Activated T-cell treated with anti-CD3 and anti-CD28 coated beads, Interleukin-2, amount 50 U/mL, for 24 hours (primary cell): ENCODE measurements at regions not wholly inside any gene's neighbourhood (a gene's known extent, or its start where the extent isn't known, plus 50 kb on each side); places are given as distances from the start of the nearest gene placed in this dataset.

Experiments
- DNase-seq: peaks from one replicate; pipeline ENCODE4 v3.0.0-alpha.2; 2020
- H3K27ac Mint-ChIP-seq: 2 replicates; pipeline ENCODE4 v1.8.0; 2020; ENCODE audit warnings: mild to moderate bottlenecking, mixed read lengths
- H3K27me3 Mint-ChIP-seq: 2 replicates; pipeline ENCODE4 v1.8.0; 2020; ENCODE audit warnings: mixed read lengths
- H3K36me3 Mint-ChIP-seq: 2 replicates; pipeline ENCODE4 v1.8.0; 2020; ENCODE audit warnings: low read depth, mixed read lengths
- H3K4me1 Mint-ChIP-seq: 2 replicates; pipeline ENCODE4 v1.8.0; 2020; ENCODE audit warnings: low read depth, mixed read lengths
- H3K4me3 Mint-ChIP-seq: 2 replicates; pipeline ENCODE4 v1.8.0; 2020; ENCODE audit warnings: mild to moderate bottlenecking, moderate library complexity, mixed read lengths
- H3K9me3 Mint-ChIP-seq: 2 replicates; pipeline ENCODE4 v1.8.0; 2020; ENCODE audit warnings: mixed read lengths

DNA sequence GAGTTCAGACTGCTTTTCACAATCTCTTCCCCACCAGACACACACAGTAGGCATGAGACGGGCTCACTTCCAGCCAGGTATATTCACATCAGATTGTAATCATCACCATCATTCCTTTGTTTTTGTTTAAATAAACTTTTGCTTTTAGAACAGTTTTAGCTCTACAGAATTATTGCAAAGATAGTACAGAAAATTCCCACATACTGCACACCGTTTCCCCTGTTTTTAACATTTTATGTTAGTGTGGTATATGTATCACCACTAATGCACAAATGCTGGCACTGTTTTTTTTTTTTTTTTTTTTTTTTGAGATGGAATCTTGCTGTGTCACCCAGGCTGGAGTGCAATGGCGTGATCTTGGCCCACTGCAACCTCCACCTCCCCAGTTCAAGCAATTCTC is 83.3 kb upstream of the ANO1 start:
- Mint-ChIP-seq H3K9me3 (peaks cover 7% of the 10 kb centered on the region), H3K36me3 (no peaks in the 10 kb centered on the region), H3K4me3 (no peak overlapping the region), H3K27me3 (peaks cover 51% of the 10 kb centered on the region), H3K27ac (no peak overlapping the region), H3K4me1 (no peaks in the 10 kb centered on the region)
- no peak for DNase-seq

DNA sequence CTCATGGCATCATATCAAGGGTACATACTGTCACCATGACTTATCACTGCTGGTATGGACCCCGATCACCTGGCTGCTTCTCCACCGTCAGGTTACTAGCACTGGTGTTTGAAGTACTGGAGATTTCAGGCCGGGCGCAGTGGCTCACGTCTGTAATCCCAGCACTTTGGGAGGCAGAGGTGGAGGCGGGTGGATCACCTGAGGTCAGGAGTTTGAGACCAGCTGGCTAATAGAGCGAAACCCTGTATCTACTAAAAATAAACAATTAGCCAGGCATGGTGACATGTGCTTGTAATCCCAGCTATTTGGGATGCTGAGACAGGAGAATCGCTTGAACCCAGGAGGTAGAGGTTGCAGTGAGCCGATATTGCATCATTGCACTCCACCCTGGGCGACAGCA is 82.4 kb upstream of the ANO1 start:
- H3K4me1 Mint-ChIP-seq, result peaks cover 3% of the 10 kb centered on the region
- no peak for DNase-seq
- H3K36me3 Mint-ChIP-seq, result no peaks in the 10 kb centered on the region
- H3K27me3 Mint-ChIP-seq, result peaks cover 55% of the 10 kb centered on the region
- peaks cover 7% of the 10 kb centered on the region for H3K9me3 Mint-ChIP-seq
- H3K27ac Mint-ChIP-seq, result no peak overlapping the region
- no peak overlapping the region for H3K4me3 Mint-ChIP-seq

DNA sequence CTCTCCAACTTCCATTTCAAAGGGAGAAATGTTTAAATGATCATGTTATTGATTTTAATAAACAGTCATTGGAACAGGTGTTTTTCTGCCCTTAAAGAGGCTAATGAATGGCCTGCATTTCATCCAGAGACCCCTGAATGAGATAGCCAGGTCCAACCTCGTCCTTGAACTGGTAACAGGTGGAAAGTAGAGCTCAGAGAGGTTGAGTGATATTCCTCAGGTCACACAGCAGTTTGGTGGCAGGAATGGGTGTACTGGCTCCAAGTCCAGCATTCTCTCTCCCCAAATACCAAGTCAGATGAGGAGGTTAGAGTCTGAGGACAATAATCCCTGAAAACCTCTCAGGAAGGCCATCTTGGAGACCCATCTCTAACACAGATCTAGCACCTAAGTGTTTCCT is 81.7 kb upstream of the ANO1 start:
- H3K9me3 Mint-ChIP-seq, result peaks cover 7% of the 10 kb centered on the region
- DNase-seq, result no peak

DNA sequence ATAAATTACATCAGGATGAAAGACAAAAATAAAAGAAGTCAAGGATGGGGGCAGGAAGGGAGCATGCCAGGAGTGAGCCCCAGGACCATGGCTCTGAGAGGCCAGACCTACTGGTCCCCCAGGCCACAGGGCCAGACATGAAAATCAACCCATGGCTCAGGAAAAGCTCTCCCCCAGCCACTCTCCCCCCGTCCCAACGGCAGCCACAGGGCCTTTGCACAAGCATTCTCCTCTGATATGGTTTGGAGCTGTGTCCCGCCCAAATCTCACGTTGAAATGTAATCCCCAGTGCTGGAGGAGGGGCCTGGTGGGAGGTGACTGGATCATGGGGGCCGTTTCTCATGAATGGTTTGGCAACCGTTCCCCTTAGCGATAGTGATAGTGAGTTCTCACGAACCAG is 80.8 kb upstream of the ANO1 start:
- DNase-seq, result no peak
- Mint-ChIP-seq H3K36me3 (no peaks in the 10 kb centered on the region), H3K27me3 (peaks cover 52% of the 10 kb centered on the region), H3K4me3 (no peak overlapping the region), H3K4me1 (peaks cover 3% of the 10 kb centered on the region), H3K9me3 (peaks cover 7% of the 10 kb centered on the region), H3K27ac (no peak overlapping the region)

More for the DNA sequence above, 81.7 kb upstream of the ANO1 start:
- H3K27ac Mint-ChIP-seq, result no peak overlapping the region
- peaks cover 55% of the 10 kb centered on the region for H3K27me3 Mint-ChIP-seq
- H3K4me3 Mint-ChIP-seq, result no peak overlapping the region
- H3K4me1 Mint-ChIP-seq, result peaks cover 3% of the 10 kb centered on the region
- no peaks in the 10 kb centered on the region for H3K36me3 Mint-ChIP-seq

DNA sequence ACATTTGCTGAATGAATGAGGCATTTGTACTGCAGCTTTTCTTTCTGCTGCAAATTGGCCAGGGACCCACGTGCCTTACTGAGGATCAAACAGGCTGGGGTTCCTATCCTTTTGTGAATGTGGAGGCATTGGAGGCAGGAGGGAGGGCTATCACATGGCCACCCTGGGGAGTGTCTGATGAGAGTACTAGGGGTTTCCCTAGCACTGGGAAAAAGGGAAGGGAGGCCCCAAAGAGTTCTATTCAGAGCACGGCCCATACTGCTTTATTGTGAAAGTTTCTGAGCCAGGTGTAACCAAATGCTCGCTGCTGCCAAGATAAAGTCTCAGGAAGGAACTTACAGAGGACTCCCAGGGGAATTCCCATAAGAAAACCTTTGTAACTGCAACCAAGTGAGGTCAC is 78.4 kb upstream of the ANO1 start:
- Mint-ChIP-seq H3K27me3 (peaks cover 51% of the 10 kb centered on the region), H3K27ac (no peak overlapping the region), H3K4me1 (peaks cover 5% of the 10 kb centered on the region), H3K9me3 (peaks cover 2% of the 10 kb centered on the region), H3K4me3 (no peak overlapping the region), H3K36me3 (no peaks in the 10 kb centered on the region)
- DNase-seq, result no peak

DNA sequence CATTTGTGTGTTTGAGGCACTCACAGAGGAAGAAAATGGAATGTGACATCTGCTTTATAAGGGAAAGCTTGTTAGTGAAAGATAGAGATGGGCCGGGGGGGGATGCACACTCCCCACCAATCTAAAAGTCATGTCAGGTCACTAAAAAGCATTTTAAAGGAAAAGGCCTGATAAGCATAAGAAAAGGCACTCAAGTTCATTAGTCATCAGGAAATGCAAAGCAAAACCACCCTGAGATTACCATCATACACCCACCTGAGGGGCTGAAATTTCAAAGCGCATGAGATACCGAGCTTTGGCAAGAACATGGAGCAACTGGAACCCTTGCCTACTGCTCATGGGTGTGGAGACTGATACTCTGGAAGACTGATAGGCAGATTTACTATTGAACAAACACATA is 77.9 kb upstream of the ANO1 start:
- no peak overlapping the region for H3K4me3 Mint-ChIP-seq
- H3K27me3 Mint-ChIP-seq, result peaks cover 51% of the 10 kb centered on the region
- no peak for DNase-seq
- H3K9me3 Mint-ChIP-seq, result no peaks in the 10 kb centered on the region
- peaks cover 5% of the 10 kb centered on the region for H3K4me1 Mint-ChIP-seq
- H3K36me3 Mint-ChIP-seq, result no peaks in the 10 kb centered on the region
- no peak overlapping the region for H3K27ac Mint-ChIP-seq

DNA sequence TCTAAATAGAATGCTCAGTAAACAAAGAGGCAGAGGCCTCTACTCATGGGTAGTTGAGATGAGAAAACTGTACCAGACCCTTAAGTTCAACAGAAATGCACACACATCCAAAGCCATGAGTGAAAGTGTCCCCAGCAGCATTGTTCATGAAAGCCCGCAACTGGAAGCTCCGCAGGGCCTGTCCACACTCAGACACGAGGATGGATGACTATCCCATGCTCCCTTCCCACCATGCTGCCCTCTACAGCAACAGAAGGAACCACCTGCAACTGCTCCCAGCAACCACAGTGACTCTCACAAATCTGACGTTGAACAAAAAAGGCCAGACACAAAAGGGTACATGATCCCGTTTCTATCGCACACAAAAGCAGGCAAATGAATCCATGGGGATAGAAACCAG is 76.9 kb upstream of the ANO1 start:
- Mint-ChIP-seq H3K9me3 (no peaks in the 10 kb centered on the region), H3K27ac (no peak overlapping the region), H3K4me3 (no peak overlapping the region), H3K36me3 (no peaks in the 10 kb centered on the region), H3K27me3 (peaks cover 46% of the 10 kb centered on the region), H3K4me1 (peaks cover 5% of the 10 kb centered on the region)
- DNase-seq, result no peak

DNA sequence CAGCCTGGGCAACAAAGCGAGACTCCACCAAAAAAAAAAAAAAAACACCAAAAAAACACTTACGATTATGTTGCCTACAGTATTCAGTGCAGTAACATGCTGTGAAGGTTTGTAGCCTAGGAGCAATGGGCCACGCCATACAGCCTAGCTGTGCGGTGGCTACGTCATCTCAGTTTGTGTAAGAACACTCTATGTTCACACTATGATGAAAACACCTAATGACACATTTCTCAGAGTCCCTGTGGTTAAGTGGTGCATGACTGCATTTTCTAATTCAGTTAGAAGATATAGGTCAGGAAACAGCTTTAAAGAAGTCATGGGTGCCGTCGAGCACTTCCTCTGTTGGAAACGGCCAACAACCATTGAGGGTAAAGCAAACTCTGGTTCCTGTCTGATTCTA is 75.7 kb upstream of the ANO1 start:
- Mint-ChIP-seq H3K9me3 (no peaks in the 10 kb centered on the region), H3K36me3 (no peaks in the 10 kb centered on the region), H3K27me3 (peaks cover 39% of the 10 kb centered on the region), H3K27ac (no peak overlapping the region), H3K4me3 (no peak overlapping the region), H3K4me1 (peaks cover 5% of the 10 kb centered on the region)
- peak; percentile 32 for DNase-seq

DNA sequence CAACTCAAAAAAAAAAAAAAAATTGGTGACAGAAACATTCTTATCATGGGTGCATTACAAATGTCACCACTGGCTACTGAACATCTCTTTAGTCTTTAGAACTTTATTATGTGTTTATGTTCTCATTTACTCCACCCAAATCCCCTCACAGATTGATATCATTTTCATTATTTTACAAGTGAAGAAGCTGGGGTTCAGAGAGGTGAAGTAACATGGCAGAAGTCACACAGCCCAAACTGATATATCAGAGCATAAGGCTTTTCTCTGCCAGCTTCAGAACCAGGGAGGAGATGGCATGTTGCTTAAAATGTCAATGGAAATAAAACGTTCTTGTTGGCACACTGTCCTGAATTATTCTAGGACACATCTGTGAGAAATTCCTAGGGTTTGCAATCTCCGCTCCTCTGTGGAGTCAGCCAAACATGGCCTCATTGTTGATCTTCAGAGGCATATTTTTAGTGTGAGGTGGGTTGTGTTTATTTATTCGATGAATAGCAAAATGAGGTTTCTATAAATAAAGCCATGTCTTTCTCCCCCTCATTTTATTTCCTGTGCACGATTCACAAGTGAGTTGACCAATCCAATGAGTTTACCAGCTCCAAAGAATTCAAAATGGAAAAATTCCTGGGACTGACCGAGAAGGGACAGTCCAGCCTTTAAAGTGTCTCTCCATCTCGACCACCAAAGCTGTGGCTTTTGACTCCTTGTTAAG is 72.9 kb upstream of the ANO1 start:
- Mint-ChIP-seq H3K4me3 (no peak overlapping the region), H3K27ac (no peak overlapping the region), H3K4me1 (peaks cover 2% of the 10 kb centered on the region), H3K36me3 (no peaks in the 10 kb centered on the region), H3K27me3 (peaks cover 27% of the 10 kb centered on the region), H3K9me3 (no peaks in the 10 kb centered on the region)
- no peak for DNase-seq

DNA sequence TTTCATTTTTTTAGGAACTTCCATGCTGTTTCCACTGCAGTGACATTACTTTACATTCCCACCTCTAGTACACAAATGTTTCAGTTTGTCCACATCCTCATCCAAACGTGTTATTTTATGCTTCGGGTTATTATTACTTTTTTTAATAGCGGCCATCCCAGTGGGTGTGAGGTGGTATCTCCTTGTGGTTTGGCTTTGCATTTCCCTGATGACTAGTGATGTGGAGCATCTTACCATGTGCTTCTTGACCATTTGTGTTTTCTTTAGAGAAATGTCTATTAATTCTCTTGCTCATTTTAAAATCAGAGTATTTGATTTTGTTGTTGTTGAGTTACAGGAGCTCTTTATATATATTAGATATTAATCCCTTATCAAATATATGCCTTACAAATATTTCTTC is 70.3 kb upstream of the ANO1 start:
- H3K4me3 Mint-ChIP-seq, result no peak overlapping the region
- H3K4me1 Mint-ChIP-seq, result no peaks in the 10 kb centered on the region
- no peak for DNase-seq
- H3K36me3 Mint-ChIP-seq, result no peaks in the 10 kb centered on the region
- no peaks in the 10 kb centered on the region for H3K9me3 Mint-ChIP-seq
- peaks cover 15% of the 10 kb centered on the region for H3K27me3 Mint-ChIP-seq
- no peak overlapping the region for H3K27ac Mint-ChIP-seq

DNA sequence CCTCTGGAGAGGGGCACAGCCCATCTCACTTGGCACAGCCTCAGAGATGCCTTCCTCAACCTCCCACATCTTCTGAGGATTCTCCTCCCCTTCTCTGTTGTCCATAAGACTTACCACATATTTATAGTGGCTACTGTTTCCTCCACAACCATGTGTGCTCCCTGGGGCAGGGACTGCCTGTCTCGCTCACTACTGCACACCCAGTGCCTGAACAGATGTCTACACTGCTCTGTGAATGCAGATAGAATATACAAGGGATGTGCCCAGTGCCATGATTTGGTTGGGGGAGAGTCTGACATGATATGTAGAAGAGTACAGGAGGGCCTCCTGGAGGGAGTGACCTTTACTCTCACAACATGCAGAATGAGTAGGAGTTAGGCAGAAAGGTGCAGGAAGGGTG is 67.3 kb upstream of the ANO1 start:
- no peak overlapping the region for H3K4me3 Mint-ChIP-seq
- DNase-seq, result no peak
- no peak overlapping the region for H3K27ac Mint-ChIP-seq
- no peaks in the 10 kb centered on the region for H3K36me3 Mint-ChIP-seq
- no peaks in the 10 kb centered on the region for H3K9me3 Mint-ChIP-seq
- no peaks in the 10 kb centered on the region for H3K4me1 Mint-ChIP-seq
- peaks cover 6% of the 10 kb centered on the region for H3K27me3 Mint-ChIP-seq

DNA sequence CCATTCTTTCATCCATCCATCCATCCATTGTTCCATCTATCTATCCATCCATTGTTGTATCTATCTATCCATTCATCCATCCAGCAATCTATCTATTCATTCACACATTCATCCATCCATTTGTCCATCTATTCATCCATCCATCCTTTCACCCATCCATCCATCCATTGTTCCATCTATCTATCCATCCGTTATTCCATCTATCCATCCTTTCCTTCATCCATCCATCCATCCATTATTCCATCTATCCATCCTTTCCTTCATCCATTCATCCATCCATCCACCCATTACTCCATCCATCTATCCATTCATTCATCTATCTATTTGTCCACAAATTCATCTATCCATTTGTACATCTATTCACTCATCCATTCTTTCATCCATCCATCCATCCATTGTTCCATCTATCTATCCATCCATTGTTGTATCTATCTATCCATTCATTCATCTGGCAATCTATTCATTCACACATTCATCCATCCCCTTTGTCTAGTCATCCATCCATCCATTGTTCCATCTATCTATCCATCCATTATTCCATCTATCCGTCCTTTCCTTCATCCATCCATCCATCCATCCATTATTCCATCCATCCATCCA is 65.9 kb upstream of the ANO1 start:
- Mint-ChIP-seq H3K4me1 (no peaks in the 10 kb centered on the region), H3K27me3 (peaks cover 12% of the 10 kb centered on the region), H3K9me3 (no peaks in the 10 kb centered on the region), H3K4me3 (no peak overlapping the region), H3K36me3 (no peaks in the 10 kb centered on the region), H3K27ac (no peak overlapping the region)
- DNase-seq, result no peak

DNA sequence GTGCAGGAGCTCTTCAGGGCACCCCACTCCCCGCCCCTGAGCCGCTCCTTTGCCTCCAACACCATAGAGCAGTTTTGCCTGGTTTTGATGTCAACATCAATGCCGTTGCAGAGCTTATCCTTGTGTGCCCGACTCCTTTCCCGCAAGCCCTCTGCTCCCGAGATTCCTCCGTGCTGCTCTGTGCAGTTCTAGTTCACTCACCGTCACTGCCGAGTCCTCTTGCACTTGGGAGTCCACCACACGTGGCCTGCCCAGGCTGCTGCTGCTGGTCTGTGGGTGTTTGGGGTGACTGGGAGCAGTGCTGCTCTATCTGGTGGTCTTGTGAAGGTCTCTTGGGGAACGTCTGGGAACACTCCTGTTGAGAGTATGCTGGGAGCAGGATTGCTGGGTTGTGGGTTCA is 63.8 kb upstream of the ANO1 start:
- Mint-ChIP-seq H3K27me3 (peaks cover 16% of the 10 kb centered on the region), H3K4me3 (no peak overlapping the region), H3K4me1 (no peaks in the 10 kb centered on the region), H3K9me3 (no peaks in the 10 kb centered on the region), H3K36me3 (no peaks in the 10 kb centered on the region), H3K27ac (no peak overlapping the region)
- DNase-seq, result no peak

DNA sequence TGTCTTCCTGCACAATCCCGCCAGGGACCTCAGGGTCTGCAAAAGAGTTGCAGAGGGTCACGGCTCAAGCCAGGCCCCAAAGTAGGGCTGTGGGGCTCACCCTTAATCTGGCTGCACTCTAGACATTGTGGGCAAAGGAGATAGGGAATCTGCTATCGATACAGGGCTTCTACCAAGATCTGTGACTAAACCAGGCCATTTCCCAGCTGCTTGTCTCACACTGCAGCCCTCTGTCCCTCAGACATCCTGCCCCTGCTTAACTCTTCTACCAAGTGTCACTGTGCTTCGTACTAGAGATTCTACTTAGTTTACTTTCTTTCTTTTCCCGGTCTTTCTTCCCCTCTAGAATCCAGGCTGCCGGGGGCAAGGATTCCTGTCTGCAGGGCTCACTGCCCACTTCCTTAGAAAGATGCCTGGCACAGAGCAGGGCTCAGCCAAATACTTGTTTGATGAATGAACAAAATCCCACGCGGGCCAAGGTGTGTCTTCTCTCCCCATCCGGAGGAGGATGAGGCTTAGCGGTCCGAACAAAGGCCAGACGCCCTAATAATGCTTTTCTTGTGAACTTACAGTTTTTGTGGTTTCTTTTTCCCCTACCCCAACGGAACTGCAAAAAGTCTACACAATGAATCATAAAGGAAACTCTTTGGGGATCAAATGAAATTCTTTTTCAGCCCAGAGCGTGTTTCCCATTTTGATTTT is 61.3 kb upstream of the ANO1 start:
- peaks cover 22% of the 10 kb centered on the region for H3K27me3 Mint-ChIP-seq
- H3K9me3 Mint-ChIP-seq, result no peaks in the 10 kb centered on the region
- DNase-seq, result no peak
- H3K4me1 Mint-ChIP-seq, result no peaks in the 10 kb centered on the region
- no peak overlapping the region for H3K27ac Mint-ChIP-seq
- no peaks in the 10 kb centered on the region for H3K36me3 Mint-ChIP-seq
- H3K4me3 Mint-ChIP-seq, result no peak overlapping the region

DNA sequence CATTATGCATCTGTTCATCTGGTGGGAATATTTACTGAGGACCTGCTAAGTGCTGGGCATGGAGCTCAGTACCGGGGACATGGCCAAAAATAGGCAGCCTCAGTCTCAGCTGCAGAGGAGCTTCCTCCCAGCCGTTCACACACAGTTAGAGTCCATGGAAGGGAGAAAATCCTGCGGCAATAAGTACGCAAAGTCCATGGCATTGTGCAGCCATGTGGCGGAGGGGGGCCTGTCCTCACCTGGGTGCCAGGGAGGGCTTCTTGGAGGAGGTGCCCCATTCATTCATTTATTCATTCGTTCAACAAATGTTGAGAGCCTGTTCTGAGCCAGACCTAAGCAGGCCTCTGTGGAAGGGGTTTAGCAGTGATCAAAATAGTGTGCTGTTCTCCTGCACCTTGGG is 59.3 kb upstream of the ANO1 start:
- H3K9me3 Mint-ChIP-seq, result no peaks in the 10 kb centered on the region
- H3K27me3 Mint-ChIP-seq, result peaks cover 22% of the 10 kb centered on the region
- no peaks in the 10 kb centered on the region for H3K4me1 Mint-ChIP-seq
- no peak overlapping the region for H3K27ac Mint-ChIP-seq
- H3K36me3 Mint-ChIP-seq, result no peaks in the 10 kb centered on the region
- DNase-seq, result no peak
- H3K4me3 Mint-ChIP-seq, result no peak overlapping the region
